Cardiac muscle cell (in vitro differentiated cells and primary cell): ENCODE measurements at regions not wholly inside any gene's neighbourhood (a gene's known extent, or its start where the extent isn't known, plus 50 kb on each side); places are given as distances from the start of the nearest gene placed in this dataset.

ENCODE experiments used
- DNase-seq, 2 donors: peaks; one replicate each; pipeline versions ENCODE4 v3.0.0 to v3.0.0-alpha.2; 2010 to 2017; ENCODE audit warnings: low read depth in 1 of 2, low spot score in 1 of 2
- H3K27ac ChIP-seq: fragments of 200-600 bp; sonication (generic); 2 replicates; pipeline ENCODE4 v1.5.1; 2016
- H3K27me3 ChIP-seq: fragments of 200-600 bp; sonication (generic); 2 replicates; pipeline ENCODE4 v1.6.0; 2016; ENCODE audit warnings: control low read depth
- H3K36me3 ChIP-seq: fragments of 200-600 bp; sonication (generic); 2 replicates; pipeline ENCODE4 v1.5.1; 2016; ENCODE audit warnings: control low read depth
- H3K4me1 ChIP-seq: fragments of 200-600 bp; sonication (generic); 2 replicates; pipeline ENCODE4 v1.8.1; 2017; ENCODE audit warnings: low read depth, mild to moderate bottlenecking, mixed run types
- H3K4me3 ChIP-seq: fragments of 200-600 bp; sonication (generic); 2 replicates; pipeline ENCODE4 v1.5.1; 2016; ENCODE audit warnings: mild to moderate bottlenecking
- H3K9me3 ChIP-seq: fragments of 200-600 bp; sonication (generic); 2 replicates; pipeline ENCODE4 v1.5.1; 2017; ENCODE audit warnings: low read depth, mild to moderate bottlenecking, control low read depth
- TF ChIP-seq, protein P1 (sequence below): IDR thresholded peaks from 2 replicates; pipeline ENCODE4 v1.5.1; 2012; ENCODE audit warnings: low read depth, mild to moderate bottlenecking, low read length

DNA sequence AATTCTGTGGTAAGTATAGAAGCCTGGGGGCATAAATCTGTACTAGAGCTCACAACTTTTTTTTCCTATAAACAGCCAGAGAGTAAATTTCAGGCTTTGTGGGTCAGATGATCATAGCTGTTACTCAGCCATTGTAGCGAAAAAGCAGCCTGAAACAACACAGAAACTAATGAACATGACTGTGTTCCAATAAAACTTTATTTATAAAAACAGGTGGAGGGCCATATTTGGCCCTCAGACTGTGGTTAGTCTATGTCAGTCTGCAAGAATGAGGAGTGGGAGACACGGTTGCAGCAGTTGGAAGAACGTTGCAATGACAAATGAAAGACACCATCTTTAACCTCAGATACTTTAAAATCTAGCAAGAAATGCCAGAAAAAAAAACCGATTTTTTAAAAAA, 389.6 kb upstream of the PRKCQ start:
- TF ChIP-seq, protein P1, sequence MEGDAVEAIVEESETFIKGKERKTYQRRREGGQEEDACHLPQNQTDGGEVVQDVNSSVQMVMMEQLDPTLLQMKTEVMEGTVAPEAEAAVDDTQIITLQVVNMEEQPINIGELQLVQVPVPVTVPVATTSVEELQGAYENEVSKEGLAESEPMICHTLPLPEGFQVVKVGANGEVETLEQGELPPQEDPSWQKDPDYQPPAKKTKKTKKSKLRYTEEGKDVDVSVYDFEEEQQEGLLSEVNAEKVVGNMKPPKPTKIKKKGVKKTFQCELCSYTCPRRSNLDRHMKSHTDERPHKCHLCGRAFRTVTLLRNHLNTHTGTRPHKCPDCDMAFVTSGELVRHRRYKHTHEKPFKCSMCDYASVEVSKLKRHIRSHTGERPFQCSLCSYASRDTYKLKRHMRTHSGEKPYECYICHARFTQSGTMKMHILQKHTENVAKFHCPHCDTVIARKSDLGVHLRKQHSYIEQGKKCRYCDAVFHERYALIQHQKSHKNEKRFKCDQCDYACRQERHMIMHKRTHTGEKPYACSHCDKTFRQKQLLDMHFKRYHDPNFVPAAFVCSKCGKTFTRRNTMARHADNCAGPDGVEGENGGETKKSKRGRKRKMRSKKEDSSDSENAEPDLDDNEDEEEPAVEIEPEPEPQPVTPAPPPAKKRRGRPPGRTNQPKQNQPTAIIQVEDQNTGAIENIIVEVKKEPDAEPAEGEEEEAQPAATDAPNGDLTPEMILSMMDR: no peak
- Histone ChIP-seq H3K4me3 (no peak overlapping the region), H3K4me1 (no peaks in the 10 kb centered on the region), H3K9me3 (no peaks in the 10 kb centered on the region), H3K27me3 (no peaks in the 10 kb centered on the region), H3K36me3 (no peaks in the 10 kb centered on the region), H3K27ac (no peak overlapping the region)
- no peak for DNase-seq

- no peaks in the 10 kb centered on the region for H3K36me3 ChIP-seq
- TF ChIP-seq, protein P1: no peak
- no peak overlapping the region for H3K4me3 ChIP-seq
- H3K27me3 ChIP-seq: no peaks in the 10 kb centered on the region
- no peaks in the 10 kb centered on the region for H3K4me1 ChIP-seq
- H3K9me3 ChIP-seq: no peaks in the 10 kb centered on the region
- H3K27ac ChIP-seq: no peak overlapping the region
- no peak for DNase-seq
These were observed 384.5 kb upstream of the PRKCQ start for GRCh38 chr10:6964543-6964942.

DNA sequence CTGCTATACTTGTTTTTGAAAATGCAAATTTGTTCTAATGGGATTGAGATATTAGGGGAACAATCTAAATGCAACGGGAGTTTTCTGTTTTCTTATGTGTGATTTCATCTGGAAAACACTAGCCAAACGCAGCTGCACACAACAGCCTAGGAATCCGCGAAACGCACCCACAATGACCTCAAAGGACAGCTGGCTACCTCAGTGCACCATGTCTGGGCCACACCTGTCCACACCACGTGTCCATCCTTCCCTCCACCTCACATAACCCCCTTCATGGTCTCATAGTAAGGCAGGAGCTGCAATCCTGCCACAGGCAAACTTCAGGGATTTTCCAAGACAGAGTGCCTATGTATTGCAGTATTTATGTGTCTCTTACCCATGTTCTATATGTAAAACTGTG, 382.5 kb upstream of the PRKCQ start:
- no peaks in the 10 kb centered on the region for H3K27me3 ChIP-seq
- DNase-seq: no peak
- H3K36me3 ChIP-seq: no peaks in the 10 kb centered on the region
- H3K27ac ChIP-seq: no peak overlapping the region
- no peak overlapping the region for H3K4me3 ChIP-seq
- H3K9me3 ChIP-seq: no peaks in the 10 kb centered on the region
- TF ChIP-seq, protein P1: no peak
- no peaks in the 10 kb centered on the region for H3K4me1 ChIP-seq

- Histone ChIP-seq H3K9me3 (no peaks in the 10 kb centered on the region), H3K27me3 (no peaks in the 10 kb centered on the region), H3K4me3 (no peak overlapping the region), H3K4me1 (no peaks in the 10 kb centered on the region), H3K27ac (no peak overlapping the region), H3K36me3 (no peaks in the 10 kb centered on the region)
- no peak for DNase-seq
- TF ChIP-seq, protein P1: no peak
These were observed 378.6 kb upstream of the PRKCQ start for GRCh38 chr10:6958711-6959110.

DNA sequence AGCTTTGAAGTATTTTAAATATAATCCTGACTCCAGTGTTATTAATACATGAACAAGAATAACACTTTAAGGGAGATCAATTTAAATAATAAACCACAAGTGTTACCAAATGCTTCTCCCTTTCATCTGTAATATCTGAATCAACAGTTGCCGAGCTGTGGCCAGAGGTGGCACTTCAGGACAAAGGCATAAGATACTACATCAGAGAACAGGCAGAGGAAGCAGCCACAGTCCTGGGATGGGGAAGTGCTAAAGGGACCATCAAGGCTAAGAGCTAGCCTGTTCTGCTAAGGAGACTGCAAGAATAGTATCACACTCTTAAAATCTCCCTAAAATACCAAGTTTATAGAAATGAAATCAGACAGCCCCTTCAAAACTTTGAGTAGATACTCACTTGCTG, 378.2 kb upstream of the PRKCQ start:
- Histone ChIP-seq H3K9me3 (no peaks in the 10 kb centered on the region), H3K36me3 (no peaks in the 10 kb centered on the region), H3K4me1 (no peaks in the 10 kb centered on the region), H3K27me3 (no peaks in the 10 kb centered on the region), H3K27ac (no peak overlapping the region), H3K4me3 (no peak overlapping the region)
- TF ChIP-seq, protein P1: no peak
- DNase-seq: peak in 1 of 2 donors; percentile 10

- H3K4me3 ChIP-seq: no peak overlapping the region
- no peaks in the 10 kb centered on the region for H3K36me3 ChIP-seq
- H3K9me3 ChIP-seq: no peaks in the 10 kb centered on the region
- H3K27ac ChIP-seq: no peak overlapping the region
- TF ChIP-seq, protein P1: no peak
- no peak for DNase-seq
- H3K27me3 ChIP-seq: no peaks in the 10 kb centered on the region
- no peaks in the 10 kb centered on the region for H3K4me1 ChIP-seq
These were observed 377.8 kb upstream of the PRKCQ start for GRCh38 chr10:6957851-6958250.
